C4-2B (cell line): ENCODE measurements at regions not wholly inside any gene's neighbourhood (a gene's known extent, or its start where the extent isn't known, plus 50 kb on each side); places are given as distances from the start of the nearest gene placed in this dataset.

Experiments used
- ZFX ChIP-seq: fragments of 450-650 bp; IDR thresholded peaks from 2 replicates; pipeline ENCODE4 v1.6.1; 2017
- TF ChIP-seq, protein P1 (sequence below): fragments of 450-650 bp; conservative IDR thresholded peaks from 2 replicates; pipeline ENCODE4 v1.5.1; 2017; ENCODE audit warnings: mild to moderate bottlenecking

DNA sequence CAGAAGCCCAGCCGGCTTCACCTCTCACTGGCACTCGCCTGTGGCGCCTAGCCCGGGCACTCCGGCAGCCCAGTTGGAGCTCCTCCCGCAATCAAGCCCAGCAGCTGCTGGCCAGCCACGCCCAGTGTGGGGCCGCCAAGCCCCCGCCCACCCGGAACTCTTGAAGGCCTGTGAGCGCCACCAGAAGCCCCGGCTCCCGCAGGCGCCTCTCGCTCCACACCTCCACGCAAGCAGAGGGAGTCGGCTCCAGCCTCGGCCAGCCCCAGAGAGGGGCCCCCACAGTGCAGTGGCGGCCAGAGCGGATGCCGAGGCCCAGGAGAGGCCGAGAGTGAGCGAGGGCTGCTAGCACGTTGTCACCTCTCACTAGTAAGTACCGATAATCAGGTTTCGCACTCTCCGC, 240.7 kb downstream of the TFEC start:
- TF ChIP-seq, protein P1, sequence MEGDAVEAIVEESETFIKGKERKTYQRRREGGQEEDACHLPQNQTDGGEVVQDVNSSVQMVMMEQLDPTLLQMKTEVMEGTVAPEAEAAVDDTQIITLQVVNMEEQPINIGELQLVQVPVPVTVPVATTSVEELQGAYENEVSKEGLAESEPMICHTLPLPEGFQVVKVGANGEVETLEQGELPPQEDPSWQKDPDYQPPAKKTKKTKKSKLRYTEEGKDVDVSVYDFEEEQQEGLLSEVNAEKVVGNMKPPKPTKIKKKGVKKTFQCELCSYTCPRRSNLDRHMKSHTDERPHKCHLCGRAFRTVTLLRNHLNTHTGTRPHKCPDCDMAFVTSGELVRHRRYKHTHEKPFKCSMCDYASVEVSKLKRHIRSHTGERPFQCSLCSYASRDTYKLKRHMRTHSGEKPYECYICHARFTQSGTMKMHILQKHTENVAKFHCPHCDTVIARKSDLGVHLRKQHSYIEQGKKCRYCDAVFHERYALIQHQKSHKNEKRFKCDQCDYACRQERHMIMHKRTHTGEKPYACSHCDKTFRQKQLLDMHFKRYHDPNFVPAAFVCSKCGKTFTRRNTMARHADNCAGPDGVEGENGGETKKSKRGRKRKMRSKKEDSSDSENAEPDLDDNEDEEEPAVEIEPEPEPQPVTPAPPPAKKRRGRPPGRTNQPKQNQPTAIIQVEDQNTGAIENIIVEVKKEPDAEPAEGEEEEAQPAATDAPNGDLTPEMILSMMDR: no peak
- TF ChIP-seq ZFX: no peak
